IMR-90 (cell line): ENCODE measurements at regions not wholly inside any gene's neighbourhood (a gene's known extent, or its start where the extent isn't known, plus 50 kb on each side); places are given as distances from the start of the nearest gene placed in this dataset.

ENCODE experiments used
- ATAC-seq: fragments of 200-7000 bp; cut with Tn5 transposase; 2 replicates; pipeline ENCODE4 v1.9.1; 2020; ENCODE audit warnings: low read depth, mild to moderate bottlenecking, moderate library complexity
- BruUV-seq: library from RNA; stranded (reverse); fragments of 400-500 nt; replicated peaks from 2 replicates; lab custom pipeline; 2021; lab: Mats Ljungman, UMichigan
- CTCF ChIA-PET: fragments of 300-600 bp; formaldehyde crosslinking; extraction: SDS; loops from one replicate; lab custom pipeline; 2021; ENCODE audit warnings: antibody characterized with exemption; lab: Yijun Ruan, JAX
- POLR2A ChIA-PET: fragments of 300-600 bp; sonication (Branson Sonifier 250); formaldehyde crosslinking; loops from one replicate; lab custom pipeline; 2022; ENCODE audit warnings: antibody characterized with exemption; ENCODE audit not compliant: unreplicated experiment; lab: Charles Lee
- DNase-seq: peaks from one replicate; pipeline ENCODE4 v3.0.0; 2013
- H2AFZ ChIP-seq: replicated peaks from 2 replicates; pipeline ENCODE3; 2013; ENCODE audit warnings: low read length, mild to moderate bottlenecking; ENCODE audit not compliant: poor library complexity
- H2AK5ac ChIP-seq: 2 replicates; pipeline ENCODE4 v1.6.1; 2013; ENCODE audit warnings: low read depth, low read length, inconsistent platforms
- H2AK9ac ChIP-seq: replicated peaks from 2 replicates; pipeline ENCODE3; 2013; ENCODE audit warnings: mild to moderate bottlenecking, low read depth, low read length, moderate library complexity; ENCODE audit not compliant: poor library complexity
- H2BK120ac ChIP-seq: 2 replicates; pipeline ENCODE4 v1.6.1; 2013; ENCODE audit warnings: low read depth, low read length, inconsistent platforms
- H2BK15ac ChIP-seq: 3 replicates; pipeline ENCODE4 v1.6.1; 2013; ENCODE audit warnings: low read depth, low read length, inconsistent platforms
- H2BK20ac ChIP-seq: 2 replicates; pipeline ENCODE4 v1.6.1; 2013; ENCODE audit warnings: low read depth, mild to moderate bottlenecking, inconsistent platforms, low read length, moderate library complexity
- H2BK5ac ChIP-seq: 2 replicates; pipeline ENCODE4 v1.6.1; 2013; ENCODE audit warnings: mild to moderate bottlenecking, low read depth, low read length, inconsistent platforms; ENCODE audit not compliant: poor library complexity, severe bottlenecking
- H3K14ac ChIP-seq: replicated peaks from 2 replicates; pipeline ENCODE4 v1.6.1; 2013; ENCODE audit warnings: low read depth, low read length, inconsistent platforms
- H3K18ac ChIP-seq: 2 replicates; pipeline ENCODE4 v1.6.1; 2013; ENCODE audit warnings: low read depth, low read length, control low read depth
- H3K23ac ChIP-seq: 2 replicates; pipeline ENCODE4 v1.6.1; 2013; ENCODE audit warnings: low read depth, low read length, inconsistent platforms
- H3K27ac ChIP-seq: 2 replicates; pipeline ENCODE4 v1.5.1; 2013; ENCODE audit warnings: mild to moderate bottlenecking, control low read depth, low read length; ENCODE audit not compliant: insufficient read depth
- H3K27me3 ChIP-seq: 2 replicates; pipeline ENCODE4 v1.6.1; 2013; ENCODE audit warnings: low read length; ENCODE audit not compliant: control insufficient read depth, insufficient read depth
- H3K36me3 ChIP-seq: 2 replicates; pipeline ENCODE4 v1.6.1; 2013; ENCODE audit warnings: low read length, mixed read lengths; ENCODE audit not compliant: control insufficient read depth, insufficient read depth
- H3K4ac ChIP-seq: 2 replicates; pipeline ENCODE4 v1.6.1; 2013; ENCODE audit warnings: low read depth, low read length, inconsistent platforms
- H3K4me1 ChIP-seq: 2 replicates; pipeline ENCODE4 v1.6.1; 2013; ENCODE audit warnings: low read length, mixed read lengths; ENCODE audit not compliant: control insufficient read depth, insufficient read depth
- H3K4me2 ChIP-seq: 2 replicates; pipeline ENCODE4 v1.6.1; 2013; ENCODE audit warnings: low read depth, mild to moderate bottlenecking, control low read depth, low read length, moderate library complexity
- H3K4me3 ChIP-seq: 2 replicates; pipeline ENCODE4 v1.5.1; 2013; ENCODE audit warnings: low read depth, mild to moderate bottlenecking, control low read depth, low read length, moderate library complexity; ENCODE audit not compliant: insufficient read depth
- H3K56ac ChIP-seq: 2 replicates; pipeline ENCODE4 v1.6.1; 2013; ENCODE audit warnings: low read length, inconsistent platforms; ENCODE audit not compliant: insufficient read depth; ENCODE audit errors: extremely low read depth
- H3K79me1 ChIP-seq, 2 experiments: 2 replicates each; pipeline ENCODE4 v1.6.1; 2013; ENCODE audit warnings: low read length in 2 of 2, inconsistent platforms in 1 of 2, low read depth in 1 of 2
- H3K9ac ChIP-seq: 2 replicates; pipeline ENCODE4 v1.6.1; 2013; ENCODE audit warnings: low read depth, low read length, control low read depth
- H3K9me1 ChIP-seq: 2 replicates; pipeline ENCODE4 v1.6.1; 2013; ENCODE audit warnings: low read length, inconsistent platforms; ENCODE audit not compliant: insufficient read depth
- H3K9me3 ChIP-seq: 2 replicates; pipeline ENCODE4 v1.6.1; 2013; ENCODE audit warnings: low read length; ENCODE audit not compliant: control insufficient read depth, insufficient read depth
- H4K20me1 ChIP-seq: 2 replicates; pipeline ENCODE4 v1.6.1; 2013; ENCODE audit warnings: low read length, inconsistent platforms; ENCODE audit not compliant: insufficient read depth
- H4K5ac ChIP-seq: 2 replicates; pipeline ENCODE4 v1.6.1; 2013; ENCODE audit warnings: mild to moderate bottlenecking, low read depth, low read length, control low read depth
- H4K8ac ChIP-seq, 2 experiments: 2 replicates each; pipeline ENCODE4 v1.6.1; 2013; ENCODE audit warnings: low read depth in 2 of 2, low read length in 2 of 2, control low read depth in 1 of 2, inconsistent platforms in 1 of 2
- H4K91ac ChIP-seq: 2 replicates; pipeline ENCODE4 v1.6.1; 2013; ENCODE audit warnings: low read depth, low read length, inconsistent platforms; ENCODE audit not compliant: insufficient read depth
- CEBPB ChIP-seq: IDR thresholded peaks from 2 replicates; pipeline ENCODE4 v1.6.1; 2012; ENCODE audit warnings: low read depth, low read length, improper control_type of control experiment
- FOS ChIP-seq: fragments of 150-350 bp; IDR thresholded peaks from 2 replicates; pipeline ENCODE4 v1.6.1; 2016; ENCODE audit warnings: low read depth, low read length
- MAFK ChIP-seq: IDR thresholded peaks from 2 replicates; pipeline ENCODE4 v1.6.1; 2012; ENCODE audit warnings: low read depth, low read length, improper control_type of control experiment
- MAZ ChIP-seq: IDR thresholded peaks from 2 replicates; pipeline ENCODE4 v1.6.1; 2012; ENCODE audit warnings: low read depth, mild to moderate bottlenecking, low read length, improper control_type of control experiment, moderate library complexity, borderline replicate concordance
- MXI1 ChIP-seq: IDR thresholded peaks from 2 replicates; pipeline ENCODE4 v1.6.1; 2012; ENCODE audit warnings: low read depth, mild to moderate bottlenecking, low read length, moderate library complexity, borderline replicate concordance
- POLR2A ChIP-seq: IDR thresholded peaks from 2 replicates; pipeline ENCODE4 v1.6.1; 2012; ENCODE audit warnings: mild to moderate bottlenecking, low read depth, low read length
- RAD21 ChIP-seq: IDR thresholded peaks from 2 replicates; pipeline ENCODE4 v1.6.1; 2012; ENCODE audit warnings: low read length, improper control_type of control experiment
- SMC3 ChIP-seq: fragments of 150-350 bp; IDR thresholded peaks from 2 replicates; pipeline ENCODE4 v1.6.1; 2016; ENCODE audit warnings: low read depth, mild to moderate bottlenecking, antibody characterized with exemption, low read length, moderate library complexity
- WGBS, 2 experiments: methylation state at CpG; one replicate each; pipeline versions ENCODE4 v1.1.5 to v1.1.7; 2013; ENCODE audit warnings: missing lambda C conversion rate in 2 of 2; ENCODE audit not compliant: insufficient read length in 1 of 2; ENCODE audit errors: extremely low coverage in 2 of 2; 5-methylcytosine and 5-hydroxymethylcytosine counted together
- dilution Hi-C: fragments of 300-500 bp; cut with HindIII; formaldehyde crosslinking; loops from one replicate; pipeline ENCODE4 v1.14.3; 2018; ENCODE audit warnings: low sequenced_read_pairs; ENCODE audit not compliant: unreplicated experiment
- in situ Hi-C: fragments of 300-500 bp; cut with MboI; formaldehyde crosslinking; loops from 3 replicates; pipeline ENCODE4 v1.14.3; 2019; ENCODE audit warnings: low sequenced_read_pairs, inconsistent platforms, mixed read lengths
- intact Hi-C: fragments of 100-400 bp; cut with micrococcal nuclease; formaldehyde crosslinking; loops from 2 replicates; pipeline ENCODE4 v1.10.0; 2022
- TF ChIP-seq, protein P1 (sequence below): conservative IDR thresholded peaks from 2 replicates; pipeline ENCODE4 v1.5.1; 2012; ENCODE audit warnings: mild to moderate bottlenecking, low read depth, low read length, improper control_type of control experiment

GRCh38 chr2:850429-850828 lies 100.2 kb upstream of the SNTG2 start:
- Histone ChIP-seq H2BK20ac (no peak overlapping the region), H3K9me1 (no peaks in the 10 kb centered on the region), H3K36me3 (no peaks in the 10 kb centered on the region), H3K56ac (no peak overlapping the region), H3K4me3 (no peak overlapping the region), H3K23ac (no peak overlapping the region), H2AFZ (no peak overlapping the region), H3K4me1 (no peaks in the 10 kb centered on the region), H2BK120ac (no peak overlapping the region), H3K14ac (no peak overlapping the region), H3K79me1 (no peaks in the 10 kb centered on the region), H4K20me1 (no peaks in the 10 kb centered on the region), H2BK15ac (no peak overlapping the region), H3K9ac (no peak overlapping the region), H3K27me3 (no peaks in the 10 kb centered on the region), H4K8ac (no peak overlapping the region), H4K91ac (no peak overlapping the region), H4K5ac (no peak overlapping the region), H2AK5ac (no peak overlapping the region), H3K4ac (no peak overlapping the region), H3K9me3 (peaks cover 14% of the 10 kb centered on the region), H2AK9ac (no peak overlapping the region), H3K4me2 (no peak overlapping the region), H3K18ac (no peak overlapping the region), H3K27ac (no peak overlapping the region), H2BK5ac (no peak overlapping the region)
- TF ChIP-seq RAD21: no peak
- no peak for TF ChIP-seq MAZ
- no peak for TF ChIP-seq FOS
- TF ChIP-seq MAFK: no peak
- TF ChIP-seq CEBPB: no peak
- TF ChIP-seq SMC3: no peak
- no peak for TF ChIP-seq MXI1
- TF ChIP-seq, protein P1, sequence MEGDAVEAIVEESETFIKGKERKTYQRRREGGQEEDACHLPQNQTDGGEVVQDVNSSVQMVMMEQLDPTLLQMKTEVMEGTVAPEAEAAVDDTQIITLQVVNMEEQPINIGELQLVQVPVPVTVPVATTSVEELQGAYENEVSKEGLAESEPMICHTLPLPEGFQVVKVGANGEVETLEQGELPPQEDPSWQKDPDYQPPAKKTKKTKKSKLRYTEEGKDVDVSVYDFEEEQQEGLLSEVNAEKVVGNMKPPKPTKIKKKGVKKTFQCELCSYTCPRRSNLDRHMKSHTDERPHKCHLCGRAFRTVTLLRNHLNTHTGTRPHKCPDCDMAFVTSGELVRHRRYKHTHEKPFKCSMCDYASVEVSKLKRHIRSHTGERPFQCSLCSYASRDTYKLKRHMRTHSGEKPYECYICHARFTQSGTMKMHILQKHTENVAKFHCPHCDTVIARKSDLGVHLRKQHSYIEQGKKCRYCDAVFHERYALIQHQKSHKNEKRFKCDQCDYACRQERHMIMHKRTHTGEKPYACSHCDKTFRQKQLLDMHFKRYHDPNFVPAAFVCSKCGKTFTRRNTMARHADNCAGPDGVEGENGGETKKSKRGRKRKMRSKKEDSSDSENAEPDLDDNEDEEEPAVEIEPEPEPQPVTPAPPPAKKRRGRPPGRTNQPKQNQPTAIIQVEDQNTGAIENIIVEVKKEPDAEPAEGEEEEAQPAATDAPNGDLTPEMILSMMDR: no peak
- no peak for TF ChIP-seq POLR2A
- BruUV-seq: no TSS peak
- ChIA-PET CTCF (no interaction called here), POLR2A (no interaction called here)
- intact Hi-C loops (no loop called here), in situ Hi-C loops (loop anchor here (10.0 kb wide), 1 partner anchor 694 kb away; no protein-coding TSS in a partner anchor), dilution Hi-C loops (no loop called here)
- DNase-seq: no peak
- 7% methylated on average over 3 of the region's 5 CpGs; no CpG with 5 or more reads in 1 of the 2 experiments for WGBS, 2 experiments
- ATAC-seq: no peak
